ENCODE measurements at regions not wholly inside any gene's neighbourhood (a gene's known extent, or its start where the extent isn't known, plus 50 kb on each side); places are given as distances from the start of the nearest gene placed in this dataset.

- TF ChIP-seq CTCF (conservative IDR thresholded peaks at IDR 0.05) (no peak), ZFX (IDR thresholded peaks at IDR 0.05) (no peak)
These were observed 241.7 kb downstream of the DSC3 start for GRCh38 chr18:30800800-30801199.
